ENCODE measurements at regions not wholly inside any gene's neighbourhood (a gene's known extent, or its start where the extent isn't known, plus 50 kb on each side); places are given as distances from the start of the nearest gene placed in this dataset.

- no peak for DNase-seq
Measured at GRCh38 chr1:199297174-199297573, 658.3 kb downstream of the PTPRC start.

GRCh38 chr1:199297887-199298286 is 659.0 kb downstream of the PTPRC start:
- no peak for DNase-seq

GRCh38 chr1:199298825-199299224 is 660.0 kb downstream of the PTPRC start:
- DNase-seq: no peak

GRCh38 chr1:199301472-199302217 is 662.8 kb downstream of the PTPRC start:
- DNase-seq: no peak

GRCh38 chr1:199302554-199302953 is 663.7 kb downstream of the PTPRC start:
- no peak for DNase-seq

GRCh38 chr1:199303035-199303434 is 664.2 kb downstream of the PTPRC start:
- no peak for DNase-seq

- no peak for DNase-seq
Measured at GRCh38 chr1:199305053-199305452, 666.2 kb downstream of the PTPRC start.

- no peak for DNase-seq
Measured at GRCh38 chr1:199307496-199308264, 668.8 kb downstream of the PTPRC start.

- DNase-seq: no peak
Measured at GRCh38 chr1:199308349-199308846, 669.6 kb downstream of the PTPRC start.

GRCh38 chr1:199310708-199311107 is 671.9 kb downstream of the PTPRC start:
- no peak for DNase-seq

- no peak for DNase-seq
Measured at GRCh38 chr1:199311478-199312262, 672.8 kb downstream of the PTPRC start.

GRCh38 chr1:199312626-199313025 is 673.8 kb downstream of the PTPRC start:
- DNase-seq: no peak

- no peak for DNase-seq
Measured at GRCh38 chr1:199313444-199313843, 674.6 kb downstream of the PTPRC start.

GRCh38 chr1:199319341-199319740 is 680.5 kb downstream of the PTPRC start:
- no peak for DNase-seq

GRCh38 chr1:199322278-199322677 is 683.4 kb downstream of the PTPRC start:
- DNase-seq: no peak

- no peak for DNase-seq
Measured at GRCh38 chr1:199333180-199333579, 694.3 kb upstream of the NR5A2 start.

GRCh38 chr1:199335496-199335895 is 692.0 kb upstream of the NR5A2 start:
- DNase-seq: no peak

GRCh38 chr1:199336745-199337640 is 690.5 kb upstream of the NR5A2 start:
- DNase-seq: no peak

- no peak for DNase-seq
Measured at GRCh38 chr1:199338760-199339159, 688.8 kb upstream of the NR5A2 start.

- DNase-seq: no peak
Measured at GRCh38 chr1:199352351-199352750, 675.2 kb upstream of the NR5A2 start.

- no peak for DNase-seq
Measured at GRCh38 chr1:199353906-199354305, 673.6 kb upstream of the NR5A2 start.

- no peak for DNase-seq
Measured at GRCh38 chr1:199356561-199356960, 670.9 kb upstream of the NR5A2 start.
